H1 (cell line): ENCODE measurements at regions not wholly inside any gene's neighbourhood (a gene's known extent, or its start where the extent isn't known, plus 50 kb on each side); places are given as distances from the start of the nearest gene placed in this dataset.

Experiments used
- ASH2L ChIP-seq: fragments of 200-600, 300-600 bp; sonication (generic); IDR thresholded peaks from one replicate; pipeline ENCODE4 v1.7.1; 2017; ENCODE audit warnings: low read length
- GTF2F1 ChIP-seq: IDR thresholded peaks from 2 replicates; pipeline ENCODE4 v1.6.1; 2012; ENCODE audit warnings: low read depth, low read length, improper control_type of control experiment, borderline replicate concordance
- HDAC2 ChIP-seq, 2 experiments: fragments of 300-600 bp in 1 of 2; sonication (generic) in 1 of 2; IDR thresholded peaks; 2 replicates each; pipeline ENCODE4 v1.6.1; 2011 to 2012; ENCODE audit warnings: low read depth in 2 of 2, low read length in 2 of 2, mild to moderate bottlenecking in 2 of 2, moderate library complexity in 2 of 2, borderline replicate concordance in 1 of 2, inconsistent platforms in 1 of 2
- MAX ChIP-seq: IDR thresholded peaks from 2 replicates; pipeline ENCODE4 v1.6.1; 2012; ENCODE audit warnings: inconsistent platforms
- POLR2AphosphoS5 ChIP-seq: IDR thresholded peaks from 2 replicates; pipeline ENCODE4 v1.6.1; 2011; ENCODE audit warnings: low read depth, low read length
- SP4 ChIP-seq: IDR thresholded peaks from 2 replicates; pipeline ENCODE4 v1.6.1; 2012; ENCODE audit warnings: low read length, inconsistent platforms

- TF ChIP-seq HDAC2 (IDR thresholded peaks at IDR 0.05; ENCODE audit: borderline replicate concordance in 1 of 2, low read depth in 2 of 2, low read length in 2 of 2): no peak
- no peak for TF ChIP-seq ASH2L
- no peak for TF ChIP-seq GTF2F1
- TF ChIP-seq POLR2AphosphoS5: no peak
- no peak for TF ChIP-seq MAX
- TF ChIP-seq SP4: no peak
- TF ChIP-seq, all 59 proteins: peak for 0
Observed at GRCh38 chr13:27336014-27336673, 65.5 kb downstream of the RASL11A start (continued).
